ENCODE measurements at regions not wholly inside any gene's neighbourhood (a gene's known extent, or its start where the extent isn't known, plus 50 kb on each side); places are given as distances from the start of the nearest gene placed in this dataset.
"Not testable (repeated sequence)": the region's sequence is repeated elsewhere in the genome, so short reads cannot be mapped to it uniquely, and the experiment has no call there.

GRCh38 chr12:131434208-131435125 is 276.4 kb upstream of the SFSWAP start:
- H3K36me3 Mint-ChIP-seq, result no peaks in the 10 kb centered on the region
- H3K36me3 ChIP-seq, result no peaks in the 10 kb centered on the region
- no peak for DNase-seq (ENCODE audit: low spot score)
- H3K4me3 Mint-ChIP-seq, result peak overlapping the region; percentile 33
- TF ChIP-seq EZH2phosphoT487 (IDR thresholded peaks at IDR 0.05), result no peak
- no peak for TF ChIP-seq EZH2 (IDR thresholded peaks at IDR 0.05)
- TF ChIP-seq, protein P1, sequence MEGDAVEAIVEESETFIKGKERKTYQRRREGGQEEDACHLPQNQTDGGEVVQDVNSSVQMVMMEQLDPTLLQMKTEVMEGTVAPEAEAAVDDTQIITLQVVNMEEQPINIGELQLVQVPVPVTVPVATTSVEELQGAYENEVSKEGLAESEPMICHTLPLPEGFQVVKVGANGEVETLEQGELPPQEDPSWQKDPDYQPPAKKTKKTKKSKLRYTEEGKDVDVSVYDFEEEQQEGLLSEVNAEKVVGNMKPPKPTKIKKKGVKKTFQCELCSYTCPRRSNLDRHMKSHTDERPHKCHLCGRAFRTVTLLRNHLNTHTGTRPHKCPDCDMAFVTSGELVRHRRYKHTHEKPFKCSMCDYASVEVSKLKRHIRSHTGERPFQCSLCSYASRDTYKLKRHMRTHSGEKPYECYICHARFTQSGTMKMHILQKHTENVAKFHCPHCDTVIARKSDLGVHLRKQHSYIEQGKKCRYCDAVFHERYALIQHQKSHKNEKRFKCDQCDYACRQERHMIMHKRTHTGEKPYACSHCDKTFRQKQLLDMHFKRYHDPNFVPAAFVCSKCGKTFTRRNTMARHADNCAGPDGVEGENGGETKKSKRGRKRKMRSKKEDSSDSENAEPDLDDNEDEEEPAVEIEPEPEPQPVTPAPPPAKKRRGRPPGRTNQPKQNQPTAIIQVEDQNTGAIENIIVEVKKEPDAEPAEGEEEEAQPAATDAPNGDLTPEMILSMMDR (IDR thresholded peaks at IDR 0.05), result no peak
- H4K20me1 ChIP-seq (ENCODE audit: low read depth), result no peaks in the 10 kb centered on the region
- peaks cover 6% of the 10 kb centered on the region for H3K9me3 Mint-ChIP-seq
- H2AFZ ChIP-seq (replicated peaks), result no peak overlapping the region
- H3K4me1 ChIP-seq, result peaks cover 4% of the 10 kb centered on the region
- peak overlapping the region; percentile 12 for H3K27ac Mint-ChIP-seq
- H3K79me2 ChIP-seq (ENCODE audit: low read depth), result no peaks in the 10 kb centered on the region
- no peak overlapping the region for H3K4me3 ChIP-seq
- H3K9ac ChIP-seq, result no peak overlapping the region
- H3K27me3 Mint-ChIP-seq (ENCODE audit: insufficient read depth, low read depth), result peaks cover 4% of the 10 kb centered on the region
- no peak overlapping the region for H3K4me2 ChIP-seq
- no peaks in the 10 kb centered on the region for H3K27me3 ChIP-seq
- peaks cover 33% of the 10 kb centered on the region for H3K4me1 Mint-ChIP-seq
- no peaks in the 10 kb centered on the region for H3K9me3 ChIP-seq (ENCODE audit: low read depth)
- H3K27ac ChIP-seq, result no peak overlapping the region
- H3F3A ChIP-seq (ENCODE audit: low read depth), result no peaks in the 10 kb centered on the region

DNA sequence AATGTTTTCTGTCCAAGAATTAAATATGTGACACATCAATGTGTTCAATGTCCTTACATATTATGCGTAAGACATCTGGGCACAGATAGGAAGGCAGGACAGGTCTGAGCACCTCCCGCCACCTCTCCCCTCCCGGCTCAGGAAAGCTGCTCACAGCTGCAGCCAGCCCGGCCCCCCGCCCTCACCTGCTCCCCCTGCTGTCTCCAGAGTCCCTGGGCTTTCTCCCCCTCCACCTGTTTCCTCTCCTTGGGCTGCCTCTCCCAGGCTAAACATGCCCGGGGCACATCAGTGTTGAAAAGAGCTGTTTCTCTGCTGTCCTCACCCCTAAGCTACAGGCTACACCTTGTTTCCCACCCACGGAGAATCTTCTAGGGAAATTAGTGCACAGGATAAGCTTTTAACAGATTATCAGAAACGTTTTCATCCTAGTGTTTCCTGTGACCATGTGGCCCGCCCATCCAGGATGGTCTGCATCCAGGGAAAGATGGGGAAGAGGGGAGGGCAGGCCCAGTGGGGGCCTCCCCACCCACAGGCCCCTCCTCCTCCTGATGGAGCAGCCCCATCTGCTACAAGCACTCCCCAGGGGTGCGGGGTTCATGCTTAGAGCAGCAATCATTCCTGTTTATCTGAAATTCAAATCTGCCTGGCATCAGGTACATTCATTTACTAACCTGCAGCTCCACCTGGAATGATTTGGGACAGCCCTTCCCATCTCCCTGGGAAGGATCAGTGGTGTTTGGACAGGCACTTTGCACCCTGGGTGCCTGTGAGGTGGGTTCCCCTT is 273.8 kb upstream of the SFSWAP start:
- Histone ChIP-seq H3K27me3 (no peaks in the 10 kb centered on the region), H3F3A (ENCODE audit: low read depth) (no peaks in the 10 kb centered on the region), H3K9ac (no peak overlapping the region), H3K4me1 (peaks cover 4% of the 10 kb centered on the region), H2AFZ (replicated peaks) (no peak overlapping the region), H3K4me3 (no peak overlapping the region), H3K9me3 (ENCODE audit: low read depth) (no peaks in the 10 kb centered on the region), H3K4me2 (no peak overlapping the region), H3K27ac (no peak overlapping the region), H3K79me2 (ENCODE audit: low read depth) (no peaks in the 10 kb centered on the region), H4K20me1 (ENCODE audit: low read depth) (no peaks in the 10 kb centered on the region), H3K36me3 (no peaks in the 10 kb centered on the region)
- peaks cover 2% of the 10 kb centered on the region for H3K9me3 Mint-ChIP-seq
- no peak overlapping the region for H3K4me3 Mint-ChIP-seq
- no peaks in the 10 kb centered on the region for H3K36me3 Mint-ChIP-seq
- TF ChIP-seq EZH2 (IDR thresholded peaks at IDR 0.05) (no peak), EZH2phosphoT487 (IDR thresholded peaks at IDR 0.05) (no peak)
- TF ChIP-seq, protein P1 (IDR thresholded peaks at IDR 0.05), result no peak
- H3K4me1 Mint-ChIP-seq, result peaks cover 31% of the 10 kb centered on the region
- no peak for DNase-seq (ENCODE audit: low spot score)
- H3K27me3 Mint-ChIP-seq (ENCODE audit: insufficient read depth, low read depth), result peaks cover 7% of the 10 kb centered on the region
- peak overlapping the region; percentile 75 for H3K27ac Mint-ChIP-seq

DNA sequence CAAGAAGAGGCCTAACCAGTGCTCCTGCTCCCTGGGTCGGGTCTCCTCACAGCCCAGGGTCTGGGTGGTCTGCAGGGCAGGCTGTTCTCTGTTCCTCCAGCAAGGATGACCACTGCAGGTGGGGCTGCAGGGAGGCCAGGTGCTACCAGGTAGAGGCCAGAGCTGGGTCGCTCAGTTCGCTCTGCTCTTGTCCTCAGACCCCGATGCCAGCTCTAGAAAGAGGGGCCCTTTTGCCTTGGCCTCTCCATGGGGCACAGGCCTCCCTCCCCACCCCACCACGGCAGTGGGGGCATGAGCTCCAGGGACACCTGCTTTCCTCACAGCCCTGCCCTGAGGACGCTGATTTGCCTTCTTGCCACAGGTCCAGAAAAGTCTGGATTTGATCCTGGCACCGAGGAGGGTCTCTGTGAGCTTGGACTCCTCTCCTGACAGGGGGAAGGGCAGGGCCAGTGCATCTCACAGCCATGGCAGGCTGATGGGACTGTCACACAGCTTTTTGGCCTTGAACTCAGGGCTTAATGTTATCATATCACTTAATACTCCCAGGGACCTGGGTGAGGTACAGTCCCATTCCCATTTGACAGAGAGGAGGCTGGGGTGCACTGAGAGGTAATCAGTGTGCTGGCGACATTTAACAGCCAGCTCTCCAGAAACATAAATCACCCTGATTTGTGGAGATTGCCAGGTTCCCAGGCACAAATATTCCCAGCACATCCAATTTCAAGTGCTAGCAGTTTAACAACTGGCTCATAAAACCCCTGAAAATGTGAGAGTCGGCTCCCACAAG is 273.0 kb upstream of the SFSWAP start:
- Histone ChIP-seq H3K27me3 (no peaks in the 10 kb centered on the region), H3K36me3 (no peaks in the 10 kb centered on the region), H3K4me1 (no peaks in the 10 kb centered on the region), H3K79me2 (ENCODE audit: low read depth) (no peaks in the 10 kb centered on the region), H4K20me1 (ENCODE audit: low read depth) (no peaks in the 10 kb centered on the region), H3F3A (ENCODE audit: low read depth) (no peaks in the 10 kb centered on the region), H3K4me3 (no peak overlapping the region), H3K9me3 (ENCODE audit: low read depth) (no peaks in the 10 kb centered on the region), H3K27ac (no peak overlapping the region), H3K9ac (no peak overlapping the region), H2AFZ (replicated peaks) (no peak overlapping the region), H3K4me2 (no peak overlapping the region)
- Mint-ChIP-seq H3K27me3 (ENCODE audit: insufficient read depth, low read depth) (peaks cover 7% of the 10 kb centered on the region), H3K9me3 (peaks cover 2% of the 10 kb centered on the region), H3K4me3 (no peak overlapping the region), H3K4me1 (peaks cover 29% of the 10 kb centered on the region), H3K36me3 (no peaks in the 10 kb centered on the region), H3K27ac (no peak overlapping the region)
- no peak for DNase-seq (ENCODE audit: low spot score)
- TF ChIP-seq EZH2 (IDR thresholded peaks at IDR 0.05), result no peak
- no peak for TF ChIP-seq EZH2phosphoT487 (IDR thresholded peaks at IDR 0.05)
- TF ChIP-seq, protein P1 (IDR thresholded peaks at IDR 0.05), result no peak

DNA sequence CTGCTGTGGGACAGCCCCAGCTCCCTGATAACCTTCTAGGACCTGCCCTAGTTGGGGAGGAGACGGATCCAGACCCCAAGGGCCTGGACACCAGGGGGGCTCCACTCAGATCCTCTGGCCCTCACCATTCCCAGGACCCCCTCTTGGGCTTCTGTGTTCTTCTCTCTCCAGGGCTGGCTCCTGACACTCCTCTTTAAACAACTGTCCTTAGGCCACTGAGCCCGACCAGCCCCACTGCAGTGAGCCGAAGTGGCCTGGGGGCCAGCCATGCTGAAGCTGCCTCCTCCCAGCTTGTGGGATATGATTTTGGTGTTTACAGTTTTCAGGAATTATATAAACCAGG is 272.4 kb upstream of the SFSWAP start:
- H4K20me1 ChIP-seq (ENCODE audit: low read depth); H3K36me3 Mint-ChIP-seq; H3K36me3 ChIP-seq; H3K9me3 ChIP-seq (ENCODE audit: low read depth); H3K27me3 Mint-ChIP-seq (ENCODE audit: insufficient read depth, low read depth); H3K27ac Mint-ChIP-seq; H3K27ac ChIP-seq; H3K4me1 ChIP-seq; H3K4me3 ChIP-seq; H3K27me3 ChIP-seq; DNase-seq (ENCODE audit: low spot score); H3K4me3 Mint-ChIP-seq; H3K4me2 ChIP-seq; H2AFZ ChIP-seq (replicated peaks); H3K9me3 Mint-ChIP-seq; H3K79me2 ChIP-seq (ENCODE audit: low read depth); H3K9ac ChIP-seq; H3F3A ChIP-seq (ENCODE audit: low read depth): not testable (repeated sequence)
- peaks cover 29% of the 10 kb centered on the region for H3K4me1 Mint-ChIP-seq
